Esophagus muscularis mucosa (tissue), 3 donors: ENCODE measurements at regions not wholly inside any gene's neighbourhood (a gene's known extent, or its start where the extent isn't known, plus 50 kb on each side); places are given as distances from the start of the nearest gene placed in this dataset.
"Not testable (repeated sequence)": the region's sequence is repeated elsewhere in the genome, so short reads cannot be mapped to it uniquely, and the experiment has no call there.

ENCODE experiments used
- POLR2A ChIP-seq: fragments of 450-650 bp; IDR thresholded peaks from one replicate; pipeline ENCODE4 v1.6.1; 2017; ENCODE audit warnings: antibody characterized with exemption, moderate library complexity, mild to moderate bottlenecking, low read depth
- POLR2AphosphoS5 ChIP-seq, 2 donors: sonication (generic); formaldehyde crosslinking; IDR thresholded peaks; one replicate each; pipeline ENCODE4 v1.6.1; 2017; ENCODE audit warnings: antibody characterized with exemption in 2 of 2
- TF ChIP-seq, protein P1 (sequence below), 3 experiments: fragments of 200-600 bp in 2 of 3; fragments of 450-650 bp in 1 of 3; sonication (generic) in 2 of 3; IDR thresholded peaks; one replicate each; pipeline ENCODE4 v1.5.1; 2017 to 2019; ENCODE audit warnings: antibody characterized with exemption in 3 of 3, mild to moderate bottlenecking in 2 of 3, moderate library complexity in 1 of 3

DNA sequence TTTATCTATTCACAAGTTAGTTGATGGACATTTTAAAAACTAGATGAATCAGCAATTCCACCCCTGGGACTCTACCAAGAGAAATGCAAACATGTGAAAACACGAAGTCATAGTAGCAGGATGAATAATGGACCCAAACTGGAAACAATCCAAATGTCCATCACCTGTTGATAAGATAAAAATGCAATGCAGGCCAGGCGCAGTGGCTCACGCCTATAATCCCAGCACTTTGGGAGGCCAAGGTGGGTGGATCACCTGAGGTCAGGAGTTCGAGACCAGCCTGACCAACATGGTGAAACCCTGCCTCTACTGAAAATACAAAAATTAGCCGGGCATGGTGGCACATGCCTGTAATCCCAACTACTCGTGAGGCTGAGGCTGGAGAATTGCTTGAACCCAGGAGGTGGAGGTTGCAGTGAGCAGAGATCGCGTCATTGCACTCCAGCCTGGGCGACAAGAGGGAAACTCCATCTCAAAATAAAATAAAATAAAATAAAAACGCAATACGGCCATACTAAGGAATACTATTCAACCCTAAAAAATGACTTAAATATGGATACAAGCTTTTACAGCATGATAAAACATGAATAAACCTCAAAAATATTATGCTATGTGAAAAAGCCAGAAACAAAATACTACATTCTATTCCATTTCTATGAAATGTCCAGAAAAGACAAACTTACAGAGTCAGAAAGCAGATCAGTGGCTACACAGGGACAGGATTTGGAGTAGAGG lies 61.6 kb upstream of the BACH2 start:
- not testable (repeated sequence) for TF ChIP-seq POLR2AphosphoS5 (IDR thresholded peaks at IDR 0.05); POLR2A
- TF ChIP-seq, protein P1, sequence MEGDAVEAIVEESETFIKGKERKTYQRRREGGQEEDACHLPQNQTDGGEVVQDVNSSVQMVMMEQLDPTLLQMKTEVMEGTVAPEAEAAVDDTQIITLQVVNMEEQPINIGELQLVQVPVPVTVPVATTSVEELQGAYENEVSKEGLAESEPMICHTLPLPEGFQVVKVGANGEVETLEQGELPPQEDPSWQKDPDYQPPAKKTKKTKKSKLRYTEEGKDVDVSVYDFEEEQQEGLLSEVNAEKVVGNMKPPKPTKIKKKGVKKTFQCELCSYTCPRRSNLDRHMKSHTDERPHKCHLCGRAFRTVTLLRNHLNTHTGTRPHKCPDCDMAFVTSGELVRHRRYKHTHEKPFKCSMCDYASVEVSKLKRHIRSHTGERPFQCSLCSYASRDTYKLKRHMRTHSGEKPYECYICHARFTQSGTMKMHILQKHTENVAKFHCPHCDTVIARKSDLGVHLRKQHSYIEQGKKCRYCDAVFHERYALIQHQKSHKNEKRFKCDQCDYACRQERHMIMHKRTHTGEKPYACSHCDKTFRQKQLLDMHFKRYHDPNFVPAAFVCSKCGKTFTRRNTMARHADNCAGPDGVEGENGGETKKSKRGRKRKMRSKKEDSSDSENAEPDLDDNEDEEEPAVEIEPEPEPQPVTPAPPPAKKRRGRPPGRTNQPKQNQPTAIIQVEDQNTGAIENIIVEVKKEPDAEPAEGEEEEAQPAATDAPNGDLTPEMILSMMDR (IDR thresholded peaks at IDR 0.05), result not testable (repeated sequence)
